GM18502 (cell line): ENCODE measurements at regions not wholly inside any gene's neighbourhood (a gene's known extent, or its start where the extent isn't known, plus 50 kb on each side); places are given as distances from the start of the nearest gene placed in this dataset.

ENCODE experiments used
- ATAC-seq: cut with Tn5 transposase; IDR thresholded peaks from one replicate; pipeline ENCODE4 v1.9.1; 2021; ENCODE audit warnings: mild to moderate bottlenecking; ENCODE audit not compliant: unreplicated experiment, poor library complexity

DNA sequence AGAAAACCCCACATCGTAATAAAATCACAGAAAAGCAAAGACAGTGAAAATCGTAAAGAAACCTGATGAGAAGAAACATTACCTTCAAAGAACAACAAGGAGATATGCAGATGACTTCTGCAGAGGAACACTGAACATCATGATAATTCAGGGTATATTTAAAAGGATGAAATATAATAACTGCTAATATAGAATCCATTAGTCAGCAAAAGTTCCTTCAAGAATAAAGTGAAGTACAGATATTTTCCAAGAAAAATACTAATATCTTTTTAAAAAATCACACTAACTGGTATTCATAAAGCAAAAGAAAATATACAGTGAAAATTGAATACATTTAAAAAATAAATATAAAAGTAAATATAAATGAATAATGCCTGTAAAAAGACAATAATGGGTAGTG is 176.3 kb upstream of the VEGFC start:
- ATAC-seq, result no peak

DNA sequence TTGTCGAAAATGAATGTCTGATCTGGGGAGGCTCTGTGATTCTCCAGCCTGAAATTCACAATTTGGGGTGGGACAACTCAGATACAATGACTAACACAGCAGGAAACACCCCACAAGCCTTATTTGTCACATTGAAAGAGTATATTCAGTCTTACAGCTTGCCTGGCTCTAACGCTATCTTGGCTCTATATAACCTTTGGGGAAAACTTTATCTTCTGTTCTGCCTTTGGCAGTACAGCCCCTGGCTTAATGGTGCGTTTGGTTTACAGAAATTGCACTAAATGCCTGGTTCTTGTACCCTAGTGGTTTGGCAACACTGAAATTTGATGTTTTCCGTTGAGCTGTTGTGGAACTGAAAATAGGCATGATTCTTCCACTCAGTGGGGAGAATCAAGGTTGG is 178.1 kb upstream of the VEGFC start:
- no peak for ATAC-seq

DNA sequence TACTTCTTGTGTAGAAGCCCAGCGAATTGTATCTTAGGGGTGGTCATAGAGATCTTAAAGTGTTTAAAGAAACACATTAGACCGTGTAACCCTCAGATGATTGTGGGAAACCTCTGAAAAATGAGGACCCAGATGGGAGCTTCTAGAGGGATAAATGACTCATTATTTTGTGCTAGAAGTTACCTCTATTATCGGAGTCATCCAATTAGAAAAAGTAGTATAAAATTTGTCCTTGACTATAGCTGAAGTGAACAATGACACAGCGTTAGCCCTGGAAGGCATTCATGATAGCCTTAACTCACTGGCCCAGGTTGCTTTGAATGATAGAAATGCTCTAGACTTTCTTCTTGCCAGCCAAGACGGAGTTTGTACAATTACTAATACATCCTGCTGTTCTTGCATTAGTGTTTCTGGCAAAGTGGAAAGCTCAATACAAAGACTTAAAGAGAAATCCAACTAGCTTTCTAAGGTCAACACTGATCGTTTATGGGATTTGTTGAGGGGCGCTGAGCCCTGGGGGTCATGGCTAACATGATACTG is 178.9 kb upstream of the VEGFC start:
- ATAC-seq, result no peak

DNA sequence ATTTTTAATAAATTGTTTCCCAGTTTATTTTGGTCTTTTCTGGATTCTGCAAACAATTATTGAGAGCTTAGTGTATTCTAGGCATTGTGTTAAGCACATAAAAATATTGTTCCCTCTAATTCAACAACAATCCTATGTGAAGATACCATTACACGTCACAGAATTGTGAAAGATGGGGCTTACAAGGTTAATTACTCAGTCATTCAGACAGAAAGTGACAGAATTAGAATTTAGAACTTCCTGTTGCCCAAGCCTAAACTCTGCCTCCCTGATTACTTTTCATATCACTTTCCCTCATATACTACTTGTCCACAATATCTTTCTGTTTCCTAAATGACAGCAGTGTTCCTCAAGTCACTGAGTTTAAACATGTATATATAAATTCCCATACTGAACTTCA is 186.7 kb upstream of the VEGFC start:
- no peak for ATAC-seq

DNA sequence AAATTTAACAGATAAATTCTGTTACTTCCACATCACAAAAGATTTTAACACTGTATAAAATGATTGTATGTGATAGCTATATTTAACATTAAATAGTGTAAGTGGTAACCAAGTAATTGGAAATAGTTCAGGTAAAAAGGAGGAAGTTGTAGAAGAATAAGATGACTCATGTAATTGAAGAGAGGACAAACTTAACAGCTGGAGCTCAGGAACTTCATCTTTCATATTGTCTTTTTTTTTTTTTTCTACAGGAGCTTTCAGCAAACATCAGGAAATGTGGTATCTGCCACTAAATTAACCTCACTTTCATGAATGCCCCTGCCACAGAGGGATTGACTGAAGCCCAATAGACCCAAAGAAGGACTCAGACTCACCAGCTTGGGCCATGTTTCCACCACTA is 188.4 kb upstream of the VEGFC start:
- no peak for ATAC-seq

DNA sequence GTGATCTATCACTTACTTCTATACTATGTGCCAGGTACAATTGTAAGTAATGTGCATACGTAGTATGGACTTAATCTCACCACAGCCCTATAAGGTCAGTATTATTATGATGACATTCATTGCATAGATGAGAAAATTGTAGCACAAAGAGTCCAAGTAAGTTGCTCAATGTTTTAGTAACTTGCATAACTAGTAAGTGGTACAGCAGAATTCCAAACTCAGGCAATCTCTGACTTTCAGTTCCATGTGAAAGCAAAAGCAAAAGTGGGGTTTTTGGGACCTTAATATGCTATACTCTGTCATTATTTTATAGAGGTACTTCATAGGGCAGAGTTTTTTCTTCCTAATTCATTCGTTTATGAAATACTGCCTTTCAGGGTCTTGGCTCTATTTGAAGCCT is 188.8 kb upstream of the VEGFC start:
- ATAC-seq, result no peak

DNA sequence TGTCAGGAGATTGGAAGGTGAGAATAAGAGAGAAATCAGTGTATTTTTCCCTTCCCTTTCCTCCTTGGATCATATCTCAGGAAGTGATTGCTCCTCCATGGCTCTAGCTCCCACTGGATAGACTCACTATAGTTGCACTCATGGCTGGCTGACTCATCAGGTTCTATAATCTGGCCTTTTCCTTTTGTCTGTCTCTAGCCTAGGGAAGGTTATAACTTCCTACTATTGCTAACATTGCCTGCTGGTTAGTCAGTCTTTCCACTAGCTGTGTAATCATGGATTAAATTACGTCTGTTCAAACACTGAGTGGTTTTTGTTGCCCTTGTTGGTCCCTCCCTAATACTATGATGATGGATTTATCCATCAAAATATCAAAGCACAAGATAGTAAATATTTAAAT is 195.5 kb upstream of the VEGFC start:
- no peak for ATAC-seq

DNA sequence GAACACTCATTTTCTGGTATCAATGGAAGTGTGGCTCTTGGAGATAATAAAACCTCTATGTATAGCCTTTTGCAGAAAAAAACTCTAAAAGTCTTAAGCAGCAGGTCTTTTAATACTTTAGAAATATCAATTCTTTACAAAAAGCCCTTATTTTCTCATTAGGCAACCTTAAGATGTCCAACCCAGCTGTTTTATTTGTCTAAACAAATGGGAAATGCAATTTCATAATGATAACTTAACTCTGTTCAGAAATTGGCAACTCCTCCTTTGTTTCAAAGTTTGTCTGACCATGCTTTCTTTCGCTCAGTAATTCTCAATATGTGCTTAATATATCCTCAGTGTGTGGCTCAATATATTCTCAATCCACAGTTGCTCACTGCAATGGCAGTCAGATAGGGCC is 196.5 kb upstream of the VEGFC start:
- ATAC-seq, result no peak

DNA sequence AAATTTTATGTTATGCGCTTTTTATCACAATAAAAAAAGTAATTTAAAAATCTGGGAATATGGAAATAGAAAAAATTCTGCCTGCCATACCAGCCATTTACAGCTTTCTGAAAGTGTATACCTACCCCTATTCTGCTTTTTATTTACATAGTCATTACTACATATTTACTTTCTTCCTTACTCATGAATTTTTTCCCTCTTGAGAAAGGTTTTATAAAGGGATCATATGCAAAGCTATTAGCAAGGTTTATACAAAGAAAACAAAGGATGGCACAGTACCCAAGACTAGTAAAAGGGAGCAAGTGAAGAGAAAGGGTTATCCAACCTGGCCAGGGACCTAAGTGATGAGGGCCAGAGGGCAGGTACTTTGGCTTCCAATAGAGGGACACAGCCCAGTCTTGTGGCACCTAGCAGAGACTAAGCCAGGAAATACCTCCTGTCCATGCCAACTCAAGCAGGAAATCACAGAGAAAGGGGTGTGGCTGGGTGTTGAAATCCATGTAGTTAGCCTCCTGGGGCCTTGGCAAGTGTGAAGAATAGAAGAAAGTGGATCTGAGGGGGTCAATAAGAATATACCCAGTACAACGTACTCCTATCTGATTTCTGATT is 207.3 kb upstream of the VEGFC start:
- no peak for ATAC-seq

DNA sequence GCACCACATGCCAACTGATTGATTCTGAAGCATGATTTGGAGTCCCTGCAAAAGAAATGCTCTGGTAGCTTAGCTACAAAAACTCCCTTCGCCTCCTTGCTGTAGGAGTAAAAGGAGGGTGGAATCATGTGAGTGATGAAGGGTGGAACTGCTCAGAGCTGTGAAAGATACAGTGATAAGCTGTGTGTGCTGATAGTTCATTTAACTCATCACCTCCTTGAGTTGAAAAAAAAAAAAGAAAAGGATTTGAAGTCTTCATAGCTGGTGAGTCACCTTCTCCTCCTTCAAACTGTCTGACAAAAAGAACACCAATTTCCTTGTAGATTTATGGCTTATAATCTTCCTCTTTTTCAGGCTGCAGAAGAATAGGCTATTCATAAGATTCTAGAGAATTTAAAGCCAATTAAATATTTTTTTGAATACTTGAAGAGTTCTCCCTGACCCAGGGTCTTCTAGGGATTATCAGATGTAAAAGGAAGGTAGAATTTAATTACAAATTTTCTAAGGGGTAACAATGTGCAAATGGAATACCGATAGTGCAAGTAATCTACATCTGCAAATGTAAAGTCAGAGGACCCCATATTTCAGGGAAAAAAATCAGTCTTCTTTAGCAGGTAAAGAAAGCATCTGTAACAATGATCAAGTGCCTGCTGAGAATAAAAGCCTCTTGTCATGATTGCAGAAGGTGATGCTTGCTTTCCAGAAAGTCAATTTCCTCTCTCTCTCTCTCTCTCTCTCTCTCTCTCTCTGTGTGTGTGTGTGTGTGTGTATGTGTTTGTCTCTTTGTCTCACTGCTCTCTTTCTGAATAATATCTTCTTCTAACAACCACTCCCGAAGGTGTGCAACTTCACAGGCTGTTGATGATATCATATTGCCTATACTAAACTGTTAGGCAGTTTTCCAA is 208.8 kb upstream of the VEGFC start:
- no peak for ATAC-seq

DNA sequence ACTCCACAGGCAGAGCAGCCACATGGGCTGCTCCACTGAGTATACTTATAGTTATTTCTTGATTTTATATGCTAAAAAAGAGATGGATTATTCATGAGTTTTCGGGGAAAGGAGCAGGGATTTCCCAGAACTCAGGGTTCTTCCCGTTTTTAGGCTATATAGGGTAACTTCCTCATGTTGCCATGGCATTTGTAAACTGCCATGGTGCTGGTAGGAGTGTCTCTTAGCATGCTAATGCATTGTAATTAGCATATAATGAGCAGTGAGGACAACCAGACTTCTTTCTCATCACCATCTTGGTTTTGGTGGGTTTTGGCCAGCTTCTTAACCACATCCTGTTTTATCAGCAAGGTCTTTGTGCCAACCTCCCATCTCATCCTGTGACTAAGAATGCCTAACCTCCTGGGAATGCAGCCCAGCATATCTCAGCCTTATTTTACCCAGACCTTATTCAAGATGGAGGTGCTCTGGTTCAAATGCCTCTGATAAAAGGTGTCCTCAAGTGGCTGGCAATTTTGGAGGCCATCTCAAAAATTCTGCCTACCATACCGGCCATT is 213.0 kb upstream of the VEGFC start:
- ATAC-seq, result no peak

DNA sequence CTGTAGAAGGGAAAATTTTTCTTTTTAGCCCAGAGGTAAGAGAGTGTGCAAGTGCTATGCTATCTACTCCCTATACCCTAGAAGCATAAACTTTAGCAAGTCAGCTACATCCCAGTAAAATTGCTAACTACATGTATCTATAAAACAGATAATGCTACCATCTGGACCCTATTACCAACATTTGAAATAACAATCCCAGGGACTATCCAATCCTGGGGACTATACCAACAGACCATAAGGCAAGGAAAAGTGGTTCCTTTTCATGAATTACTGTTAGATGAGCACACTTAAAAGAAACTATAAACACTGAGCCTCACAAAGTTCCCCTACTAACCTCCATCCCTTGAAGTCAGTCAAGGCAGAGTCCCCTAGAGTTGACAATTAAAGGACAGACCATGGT is 213.6 kb upstream of the VEGFC start:
- no peak for ATAC-seq

DNA sequence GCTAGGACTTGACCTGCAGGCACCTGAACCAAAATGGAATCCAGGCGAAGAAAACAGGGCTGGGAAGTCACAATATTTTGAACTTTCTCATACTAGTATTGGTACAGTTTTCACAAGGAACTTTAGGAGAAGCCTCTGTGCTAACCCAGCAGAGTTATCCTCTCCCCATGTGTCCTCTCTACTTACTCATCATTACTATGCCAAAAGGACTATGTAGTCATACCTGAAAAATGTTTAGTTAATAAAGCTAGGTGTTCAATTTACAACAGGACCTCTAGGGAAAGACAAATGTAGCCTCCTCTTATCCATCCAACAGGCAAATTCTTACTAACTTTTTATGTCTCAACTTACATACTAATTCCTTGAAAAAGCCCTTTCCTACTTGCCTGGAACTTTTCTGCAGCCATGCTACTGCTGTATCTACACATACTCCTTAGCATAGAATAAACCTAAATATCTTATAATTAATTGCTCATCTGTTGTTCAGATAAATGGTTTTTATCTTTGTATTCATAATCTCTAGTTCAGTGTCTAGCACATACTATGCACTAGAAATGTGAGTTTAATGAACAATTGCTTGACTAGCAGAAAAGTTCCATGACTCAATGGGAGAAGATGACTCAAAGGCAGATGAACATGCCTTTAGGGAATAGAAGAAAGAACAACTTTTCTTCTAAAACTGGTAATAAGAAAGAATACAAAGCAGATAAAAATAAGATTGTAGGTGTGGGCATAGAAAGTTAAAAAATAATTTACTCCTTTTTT is 215.5 kb upstream of the VEGFC start:
- no peak for ATAC-seq

DNA sequence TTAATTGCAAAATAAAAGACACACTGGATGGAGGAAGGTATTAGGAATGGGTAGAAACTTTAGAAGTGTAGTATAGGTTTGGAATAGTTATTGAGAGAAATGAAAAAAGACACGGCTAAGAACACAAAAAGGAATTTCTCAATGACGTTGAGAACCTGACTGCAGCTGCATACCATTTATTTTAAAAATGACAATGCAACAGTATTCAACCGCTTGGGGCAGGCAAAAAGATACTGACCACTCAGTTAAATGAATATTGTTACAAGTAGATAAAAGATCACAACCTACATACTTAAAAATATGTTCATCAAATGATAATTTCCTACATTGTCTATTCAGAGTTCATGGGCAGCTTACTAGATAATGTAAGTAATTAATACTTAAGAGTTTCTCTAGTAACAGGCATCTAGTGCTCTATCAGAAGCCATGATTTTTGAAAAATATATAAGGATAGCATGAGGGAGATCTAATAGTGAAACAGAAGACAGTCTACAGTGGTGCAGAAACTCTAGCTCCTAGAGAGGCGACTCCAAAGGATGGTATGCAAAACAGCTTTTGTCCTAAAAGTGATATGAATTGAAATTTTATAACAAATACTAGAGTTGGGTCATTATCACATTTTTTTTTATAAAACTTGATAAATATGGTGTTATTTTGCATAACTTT is 216.2 kb upstream of the VEGFC start:
- ATAC-seq, result no peak

DNA sequence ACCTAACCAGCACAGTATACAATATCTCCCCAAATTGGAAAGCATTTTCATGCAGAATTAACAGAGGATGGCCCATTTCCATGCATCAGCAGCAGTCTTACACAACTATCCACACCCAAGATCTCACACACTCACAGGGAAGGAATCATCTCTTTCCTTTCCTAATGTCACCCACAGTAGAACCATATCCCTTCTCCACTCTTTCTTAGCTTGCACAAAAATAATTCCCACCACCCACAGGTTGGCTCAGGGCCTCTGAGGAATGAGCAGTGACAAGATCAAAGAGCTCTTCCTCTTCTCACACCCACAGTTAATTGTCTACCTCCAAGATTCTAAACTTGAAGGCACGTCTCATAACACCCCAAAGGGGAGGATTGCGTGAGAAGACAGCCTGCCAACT is 217.7 kb upstream of the VEGFC start:
- ATAC-seq, result no peak

DNA sequence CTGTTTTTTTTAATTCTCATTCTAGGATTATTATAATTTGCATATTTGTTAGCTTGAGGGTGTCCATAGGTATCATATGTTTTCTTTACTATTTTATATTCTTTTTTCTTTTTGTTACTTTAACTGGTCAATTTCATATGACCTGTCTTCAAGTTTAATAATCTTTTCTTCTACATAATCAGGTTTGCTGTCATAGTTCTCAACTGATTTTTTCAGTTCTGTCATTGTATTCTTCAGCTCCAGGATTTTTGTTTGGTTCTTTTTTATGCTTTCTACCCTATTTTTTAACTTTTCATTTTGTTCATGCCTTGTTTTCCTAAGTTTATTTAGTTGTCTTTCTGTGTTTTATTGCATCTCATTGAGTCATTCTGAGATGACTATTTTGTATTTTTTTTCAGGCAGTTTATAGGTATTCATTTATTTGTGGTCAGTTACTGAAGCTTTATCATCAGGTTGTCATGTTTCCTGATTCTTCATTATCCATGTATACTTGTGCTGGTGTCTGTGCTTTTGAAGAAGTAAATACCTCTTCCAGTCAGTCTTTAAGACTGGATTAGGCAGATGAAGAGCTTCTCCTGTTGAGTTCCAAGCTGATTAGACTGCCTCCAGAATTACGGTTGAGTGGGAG is 220.3 kb upstream of the VEGFC start:
- ATAC-seq, result no peak

DNA sequence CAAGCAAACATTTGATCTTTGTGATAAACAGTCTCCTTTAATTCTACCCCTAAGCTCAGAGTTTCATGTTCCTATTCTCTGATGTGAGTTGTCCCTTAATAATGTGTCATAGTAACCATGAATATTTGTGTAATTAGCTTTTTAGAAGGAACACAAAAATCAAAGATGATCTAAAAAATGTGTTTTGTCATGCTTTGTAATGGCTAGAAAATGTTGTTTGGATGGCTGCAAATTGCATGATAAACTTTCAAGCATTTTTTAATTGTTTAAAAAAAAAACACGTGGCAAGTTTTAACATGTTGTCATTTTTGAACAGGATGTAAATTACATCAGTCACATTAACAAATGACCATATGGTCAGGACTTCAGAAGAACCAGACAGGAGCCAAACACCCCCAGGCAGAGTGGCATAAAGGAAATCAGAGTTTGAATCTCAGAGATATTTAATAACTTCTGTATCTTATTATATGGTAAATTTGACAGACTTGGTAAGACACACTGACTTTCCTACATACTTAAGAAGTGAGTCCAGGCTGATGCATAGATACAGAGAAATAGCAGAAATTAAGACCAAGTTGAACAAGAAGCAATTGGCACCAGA is 223.9 kb upstream of the VEGFC start:
- no peak for ATAC-seq

DNA sequence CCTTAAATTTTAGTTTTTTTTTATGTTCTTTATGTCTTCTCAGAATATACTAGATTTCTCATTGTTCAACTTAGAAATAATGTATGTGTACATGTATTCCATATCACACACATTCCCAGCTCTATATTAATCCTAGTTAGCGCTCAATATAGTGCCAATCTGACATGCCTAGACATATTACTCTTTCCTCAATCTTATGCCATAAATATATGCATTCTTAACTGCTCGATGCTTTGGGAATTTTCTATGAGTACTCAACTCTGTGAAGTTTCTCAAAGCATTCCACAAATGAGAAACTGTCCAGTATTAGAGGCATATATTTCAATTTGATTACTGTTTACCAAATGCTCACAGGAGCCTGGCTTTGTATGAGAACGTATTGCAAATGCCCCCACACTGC is 231.2 kb upstream of the VEGFC start:
- no peak for ATAC-seq

DNA sequence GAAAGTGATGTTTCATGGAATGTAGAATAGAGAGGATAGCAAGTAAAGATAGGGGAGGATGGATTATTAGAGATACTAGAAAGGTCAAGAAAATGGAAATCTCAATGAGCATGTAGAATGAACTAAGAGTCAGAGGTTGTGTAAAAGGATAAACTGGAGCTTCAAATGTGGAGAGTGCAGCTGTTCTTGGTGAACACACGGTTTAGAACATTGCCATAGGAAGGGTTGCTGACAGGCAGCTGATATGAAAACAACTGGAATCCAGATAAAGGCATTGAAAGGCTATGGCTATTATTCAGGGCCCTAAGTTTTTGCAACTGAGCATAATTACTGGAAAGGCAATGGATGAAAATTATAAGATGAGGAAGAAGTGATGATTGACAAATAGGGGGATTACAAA is 239.6 kb upstream of the VEGFC start:
- no peak for ATAC-seq
